ENCODE measurements at regions not wholly inside any gene's neighbourhood (a gene's known extent, or its start where the extent isn't known, plus 50 kb on each side); places are given as distances from the start of the nearest gene placed in this dataset.

GRCh38 chr7:118079369-118079768 lies 104.6 kb upstream of the LSM8 start:
- no peak for DNase-seq (ENCODE audit: low read depth in 3 of 3)

GRCh38 chr7:118080947-118081346 lies 103.0 kb upstream of the LSM8 start:
- peak in 1 of 3 experiments; percentile 6 for DNase-seq (ENCODE audit: low read depth in 3 of 3)

GRCh38 chr7:118082506-118082905 lies 101.5 kb upstream of the LSM8 start:
- DNase-seq (ENCODE audit: low read depth in 3 of 3): no peak

- no peak for DNase-seq (ENCODE audit: low read depth in 3 of 3)
These were observed 99.0 kb upstream of the LSM8 start for GRCh38 chr7:118085000-118085399.

- no peak for DNase-seq (ENCODE audit: low read depth in 3 of 3)
These were observed 96.8 kb upstream of the LSM8 start for GRCh38 chr7:118087126-118087525.

- no peak for DNase-seq (ENCODE audit: low read depth in 3 of 3)
These were observed 89.9 kb upstream of the LSM8 start for GRCh38 chr7:118094044-118094443.

- no peak for DNase-seq (ENCODE audit: low read depth in 3 of 3)
These were observed 79.0 kb upstream of the LSM8 start for GRCh38 chr7:118104812-118105441.

- DNase-seq (ENCODE audit: low read depth in 3 of 3): no peak
These were observed 74.4 kb upstream of the LSM8 start for GRCh38 chr7:118109607-118110006.

GRCh38 chr7:118110178-118110925 lies 73.6 kb upstream of the LSM8 start:
- DNase-seq (ENCODE audit: low read depth in 3 of 3): no peak

- no peak for DNase-seq (ENCODE audit: low read depth in 3 of 3)
These were observed 72.6 kb upstream of the LSM8 start for GRCh38 chr7:118111347-118111746.

- no peak for DNase-seq (ENCODE audit: low read depth in 3 of 3)
These were observed 69.8 kb upstream of the LSM8 start for GRCh38 chr7:118114175-118114574.

GRCh38 chr7:118129041-118129795 lies 54.7 kb upstream of the LSM8 start:
- no peak for DNase-seq (ENCODE audit: low read depth in 3 of 3)

- DNase-seq (ENCODE audit: low read depth in 3 of 3): no peak
These were observed 51.2 kb upstream of the LSM8 start for GRCh38 chr7:118132764-118133163.

Measured in stimulated activated CD4-positive, alpha-beta T cell treated with anti-CD3 and anti-CD28 coated beads, TNF-alpha, amount 100 ng/mL, for 4 hours (primary cell).